GM12878 (cell line): ENCODE measurements at regions not wholly inside any gene's neighbourhood (a gene's known extent, or its start where the extent isn't known, plus 50 kb on each side); places are given as distances from the start of the nearest gene placed in this dataset.

Experiments
- ATAC-seq: fragments of 200-7000 bp; cut with Tn5 transposase; 3 replicates; pipeline ENCODE4 v1.9.1; 2020; ENCODE audit warnings: mild to moderate bottlenecking, moderate library complexity
- BruUV-seq: library from RNA; stranded (reverse); fragments of 400-500 nt; replicated peaks from 2 replicates; lab custom pipeline; 2021; lab: Mats Ljungman, UMichigan
- CTCF ChIA-PET: fragments of 300-600 bp; sonication (Branson Sonifier 250); formaldehyde crosslinking; extraction: SDS; loops from one replicate; lab custom pipeline; 2021; ENCODE audit warnings: inconsistent platforms; lab: Yijun Ruan, JAX
- POLR2A ChIA-PET: fragments of 350-600 bp; formaldehyde crosslinking; extraction: SDS; loops from one replicate; lab custom pipeline; 2021; ENCODE audit warnings: inconsistent platforms; lab: Charles Lee
- RAD21 ChIA-PET: fragments of 300-600 bp; sonication (Branson Sonifier 250); formaldehyde crosslinking; loops from one replicate; lab custom pipeline; 2023; ENCODE audit warnings: antibody characterized with exemption; ENCODE audit not compliant: unreplicated experiment; lab: Charles Lee
- SMC1A ChIA-PET: fragments of 300-600 bp; sonication (Branson Sonifier 250); formaldehyde crosslinking; loops from one replicate; lab custom pipeline; 2023; ENCODE audit not compliant: unreplicated experiment, uncharacterized antibody; lab: Charles Lee
- DNase-seq: peaks from one replicate; pipeline ENCODE4 v3.0.0-alpha.2; 2011; ENCODE audit warnings: low read depth, low spot score
- FAIRE-seq: peaks from 3 replicates; lab custom pipeline; 2011; peaks lifted over from hg19 to GRCh38; lab: Jason Lieb, UNC
- H2AFZ ChIP-seq: 2 replicates; pipeline ENCODE4 v1.6.0; 2011; ENCODE audit warnings: low read depth, low read length, control low read depth; ENCODE audit not compliant: control insufficient read depth
- H3K27ac ChIP-seq: 2 replicates; pipeline ENCODE4 v1.5.1; 2011; ENCODE audit warnings: control low read depth; ENCODE audit not compliant: control insufficient read depth, insufficient read depth
- H3K27me3 ChIP-seq, 2 experiments: replicated peaks in 1 of 2; 2 replicates each; pipeline versions ENCODE4 v1.6.0 to v1.6.1; 2011; ENCODE audit warnings: low read length in 1 of 2; ENCODE audit not compliant: control insufficient read depth in 2 of 2, insufficient read depth in 2 of 2
- H3K36me3 ChIP-seq, 2 experiments: 2 replicates each; pipeline ENCODE4 v1.5.1; 2011; ENCODE audit warnings: low read length in 1 of 2; ENCODE audit not compliant: control insufficient read depth in 2 of 2, insufficient read depth in 2 of 2
- H3K4me1 ChIP-seq: 2 replicates; pipeline ENCODE4 v1.6.1; 2011; ENCODE audit warnings: mild to moderate bottlenecking, low read length, moderate library complexity, mixed read lengths; ENCODE audit not compliant: control insufficient read depth, insufficient read depth
- H3K4me2 ChIP-seq: 2 replicates; pipeline ENCODE4 v1.6.0; 2011; ENCODE audit warnings: control low read depth; ENCODE audit not compliant: control insufficient read depth, insufficient read depth
- H3K4me3 ChIP-seq: fragments of 200-600 bp; sonication (generic); 2 replicates; pipeline ENCODE4 v1.5.1; 2016
- H3K79me2 ChIP-seq: 2 replicates; pipeline ENCODE4 v1.6.0; 2011; ENCODE audit warnings: low read length; ENCODE audit not compliant: control insufficient read depth, insufficient read depth
- H3K9ac ChIP-seq: 2 replicates; pipeline ENCODE4 v1.8.0; 2011; ENCODE audit warnings: low read length, control low read depth, mixed read lengths; ENCODE audit not compliant: control insufficient read depth, insufficient read depth
- H3K9me3 ChIP-seq: replicated peaks from 3 replicates; pipeline ENCODE4 v1.5.1; 2011; ENCODE audit warnings: mild to moderate bottlenecking, low read length; ENCODE audit not compliant: control insufficient read depth, insufficient read depth
- H4K20me1 ChIP-seq: 2 replicates; pipeline ENCODE4 v1.6.0; 2011; ENCODE audit not compliant: control insufficient read depth, insufficient read depth
- ASH2L ChIP-seq: fragments of 300-600, 200-600 bp; sonication (generic); IDR thresholded peaks from 2 replicates; pipeline ENCODE4 v1.6.1; 2017; ENCODE audit warnings: low read depth, mild to moderate bottlenecking, borderline replicate concordance
- CEBPB ChIP-seq, 2 experiments: fragments of 150-350 bp in 1 of 2; IDR thresholded peaks; 2 replicates each; pipeline ENCODE4 v1.6.1; 2012 to 2014; ENCODE audit warnings: low read depth in 2 of 2, low read length in 2 of 2, borderline replicate concordance in 1 of 2, inconsistent platforms in 1 of 2
- EGR1 ChIP-seq, 2 experiments: IDR thresholded peaks; 1 replicate in 1 of 2; 2 replicates in 1 of 2; pipeline ENCODE4 v1.6.1; 2011 to 2012; ENCODE audit warnings: low read depth in 2 of 2, low read length in 2 of 2, borderline replicate concordance in 1 of 2, mild to moderate bottlenecking in 1 of 2, moderate library complexity in 1 of 2
- PAX5 ChIP-seq: IDR thresholded peaks from 2 replicates; pipeline ENCODE4 v1.6.1; 2011; ENCODE audit warnings: low read depth, low read length, borderline replicate concordance
- WGBS: methylation state at CpG from one replicate; pipeline ENCODE4 v1.1.6; 2016; ENCODE audit warnings: low lambda C conversion rate; ENCODE audit not compliant: insufficient replicate concordance, insufficient coverage; ENCODE audit errors: missing lambda C conversion rate; 5-methylcytosine and 5-hydroxymethylcytosine counted together
- in situ Hi-C: fragments of 300-500 bp; cut with MboI; formaldehyde crosslinking; loops from 9 replicates; pipeline ENCODE4 v1.14.3; 2018; ENCODE audit warnings: mixed read lengths
- intact Hi-C: fragments of 100-400 bp; cut with micrococcal nuclease; formaldehyde crosslinking; loops from one replicate; pipeline ENCODE4 v1.14.2; 2022; ENCODE audit not compliant: unreplicated experiment
- TF ChIP-seq, protein P1 (sequence below): IDR thresholded peaks from 2 replicates; pipeline ENCODE4 v1.6.1; 2012; ENCODE audit warnings: low read depth, low read length, improper control_type of control experiment

GRCh38 chr12:87846045-87846444 lies 183.2 kb downstream of the C12orf50 start:
- Histone ChIP-seq H2AFZ (no peak overlapping the region), H3K4me1 (no peaks in the 10 kb centered on the region)
- FAIRE-seq: no peak
- DNase-seq: no peak
- no TSS peak for BruUV-seq
- TF ChIP-seq PAX5: no peak
- TF ChIP-seq, protein P1, sequence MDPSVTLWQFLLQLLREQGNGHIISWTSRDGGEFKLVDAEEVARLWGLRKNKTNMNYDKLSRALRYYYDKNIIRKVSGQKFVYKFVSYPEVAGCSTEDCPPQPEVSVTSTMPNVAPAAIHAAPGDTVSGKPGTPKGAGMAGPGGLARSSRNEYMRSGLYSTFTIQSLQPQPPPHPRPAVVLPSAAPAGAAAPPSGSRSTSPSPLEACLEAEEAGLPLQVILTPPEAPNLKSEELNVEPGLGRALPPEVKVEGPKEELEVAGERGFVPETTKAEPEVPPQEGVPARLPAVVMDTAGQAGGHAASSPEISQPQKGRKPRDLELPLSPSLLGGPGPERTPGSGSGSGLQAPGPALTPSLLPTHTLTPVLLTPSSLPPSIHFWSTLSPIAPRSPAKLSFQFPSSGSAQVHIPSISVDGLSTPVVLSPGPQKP: no peak
- TF ChIP-seq, all 136 proteins: peak for 0
- H3K9ac ChIP-seq: no peak overlapping the region
- no peak overlapping the region for H3K4me2 ChIP-seq
- no peak overlapping the region for H3K4me3 ChIP-seq
- H3K9me3 ChIP-seq: no peaks in the 10 kb centered on the region
- intact Hi-C loops: loop anchor here (5.0 kb wide), 2 partner anchors 484 to 1924 kb away; no protein-coding TSS in a partner anchor
- ChIA-PET SMC1A (interaction anchor here (0.6 to 1.5 kb wide), 3 partner anchors 10 to 1389 kb away, joined by 3 read pairs; no protein-coding TSS in a partner anchor), RAD21 (interaction anchor here (0.7 kb wide), 1 partner anchor 16 kb away, joined by 3 read pairs; no protein-coding TSS in a partner anchor), POLR2A (interaction anchor here (0.6 kb wide), 1 partner anchor 232 kb away, joined by 5 read pairs; no protein-coding TSS in a partner anchor), CTCF (interaction anchor here (0.6 to 2.0 kb wide), 4 partner anchors 21 to 1922 kb away, joined by 3 to 4 read pairs (median 4); no protein-coding TSS in a partner anchor)
- in situ Hi-C loops: no loop called here
- H3K27ac ChIP-seq: no peak overlapping the region
- no peaks in the 10 kb centered on the region for H3K36me3 ChIP-seq
- WGBS: 0% methylated on average over 2 of the region's 2 CpGs
- H4K20me1 ChIP-seq: no peaks in the 10 kb centered on the region
- no peaks in the 10 kb centered on the region for H3K79me2 ChIP-seq
- no peaks in the 10 kb centered on the region; a peak in 1 of 4 replicates for H3K27me3 ChIP-seq
- ATAC-seq: no peak

- in situ Hi-C loops (no loop called here), intact Hi-C loops (no loop called here)
- FAIRE-seq (no peak), DNase-seq (no peak), ATAC-seq (no peak)
- SMC1A ChIA-PET: no interaction called here
- RAD21 ChIA-PET: no interaction called here
- Histone ChIP-seq H3K4me2 (no peak overlapping the region), H2AFZ (no peak overlapping the region), H3K9ac (no peak overlapping the region), H3K4me3 (no peak overlapping the region), H3K27ac (no peak overlapping the region), H4K20me1 (no peaks in the 10 kb centered on the region), H3K4me1 (no peaks in the 10 kb centered on the region), H3K36me3 (no peaks in the 10 kb centered on the region), H3K79me2 (no peaks in the 10 kb centered on the region), H3K9me3 (no peaks in the 10 kb centered on the region), H3K27me3 (no peaks in the 10 kb centered on the region; a peak in 1 of 4 replicates)
- CTCF ChIA-PET: no interaction called here
- BruUV-seq: no TSS peak
- POLR2A ChIA-PET: no interaction called here
- TF ChIP-seq ASH2L (no peak), EGR1 (IDR thresholded peaks at IDR 0.05; ENCODE audit: borderline replicate concordance in 1 of 2, low read depth in 2 of 2, low read length in 2 of 2) (no peak), CEBPB (IDR thresholded peaks at IDR 0.05; ENCODE audit: borderline replicate concordance in 1 of 2, low read depth in 2 of 2, low read length in 2 of 2) (no peak)
These were observed 187.3 kb downstream of the C12orf50 start for GRCh38 chr12:87841935-87842334.
